ENCODE measurements at regions not wholly inside any gene's neighbourhood (a gene's known extent, or its start where the extent isn't known, plus 50 kb on each side); places are given as distances from the start of the nearest gene placed in this dataset.

DNA sequence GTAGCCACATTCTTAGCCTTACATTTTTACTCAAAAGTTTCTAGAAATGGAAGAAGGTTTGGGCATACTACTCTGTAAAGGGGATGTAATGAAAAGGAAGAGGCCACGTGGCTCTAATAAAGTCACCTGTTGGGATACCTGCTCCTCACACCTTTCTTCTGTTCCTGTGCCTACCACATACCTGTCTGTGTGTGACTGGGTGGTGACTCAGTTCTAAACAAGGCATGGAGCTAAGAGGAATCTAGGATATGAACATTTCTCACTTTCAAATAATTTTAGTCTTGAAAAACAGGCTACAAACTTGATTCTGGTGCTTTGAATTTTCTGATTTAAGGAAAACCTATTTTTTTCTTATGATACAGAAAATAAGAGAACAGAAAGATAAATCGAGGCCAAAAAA, 363.6 kb downstream of the RFPL4B start:
- Mint-ChIP-seq H3K4me3 (no peak overlapping the region), H3K27ac (no peak overlapping the region), H3K36me3 (no peaks in the 10 kb centered on the region), H3K27me3 (no peaks in the 10 kb centered on the region), H3K4me1 (ENCODE audit: unreplicated experiment) (no peaks in the 10 kb centered on the region), H3K9me3 (peaks cover 2% of the 10 kb centered on the region)
- TF ChIP-seq, protein P1, sequence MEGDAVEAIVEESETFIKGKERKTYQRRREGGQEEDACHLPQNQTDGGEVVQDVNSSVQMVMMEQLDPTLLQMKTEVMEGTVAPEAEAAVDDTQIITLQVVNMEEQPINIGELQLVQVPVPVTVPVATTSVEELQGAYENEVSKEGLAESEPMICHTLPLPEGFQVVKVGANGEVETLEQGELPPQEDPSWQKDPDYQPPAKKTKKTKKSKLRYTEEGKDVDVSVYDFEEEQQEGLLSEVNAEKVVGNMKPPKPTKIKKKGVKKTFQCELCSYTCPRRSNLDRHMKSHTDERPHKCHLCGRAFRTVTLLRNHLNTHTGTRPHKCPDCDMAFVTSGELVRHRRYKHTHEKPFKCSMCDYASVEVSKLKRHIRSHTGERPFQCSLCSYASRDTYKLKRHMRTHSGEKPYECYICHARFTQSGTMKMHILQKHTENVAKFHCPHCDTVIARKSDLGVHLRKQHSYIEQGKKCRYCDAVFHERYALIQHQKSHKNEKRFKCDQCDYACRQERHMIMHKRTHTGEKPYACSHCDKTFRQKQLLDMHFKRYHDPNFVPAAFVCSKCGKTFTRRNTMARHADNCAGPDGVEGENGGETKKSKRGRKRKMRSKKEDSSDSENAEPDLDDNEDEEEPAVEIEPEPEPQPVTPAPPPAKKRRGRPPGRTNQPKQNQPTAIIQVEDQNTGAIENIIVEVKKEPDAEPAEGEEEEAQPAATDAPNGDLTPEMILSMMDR (conservative IDR thresholded peaks at IDR 0.05) = no peak
- no peak for DNase-seq (ENCODE audit: extremely low spot score, unreplicated experiment)

- H3K27ac Mint-ChIP-seq = no peak overlapping the region
Observed at GRCh38 chr6:112713402-112713801, 366.3 kb downstream of the RFPL4B start.

GRCh38 chr6:112717401-112717800, 370.3 kb downstream of the RFPL4B start:
- no peak overlapping the region for H3K27ac Mint-ChIP-seq
- TF ChIP-seq, protein P1 (conservative IDR thresholded peaks at IDR 0.05) = no peak
- H3K4me3 Mint-ChIP-seq = no peak overlapping the region
- H3K27me3 Mint-ChIP-seq = no peaks in the 10 kb centered on the region
- no peak for DNase-seq (ENCODE audit: extremely low spot score, unreplicated experiment)
- H3K9me3 Mint-ChIP-seq = peaks cover 4% of the 10 kb centered on the region
- H3K4me1 Mint-ChIP-seq (ENCODE audit: unreplicated experiment) = no peaks in the 10 kb centered on the region
- H3K36me3 Mint-ChIP-seq = no peaks in the 10 kb centered on the region

More at GRCh38 chr6:112713402-112713801, 366.3 kb downstream of the RFPL4B start:
- peaks cover 4% of the 10 kb centered on the region for H3K9me3 Mint-ChIP-seq
- no peak for DNase-seq (ENCODE audit: extremely low spot score, unreplicated experiment)
- H3K27me3 Mint-ChIP-seq = no peaks in the 10 kb centered on the region
- no peak overlapping the region for H3K4me3 Mint-ChIP-seq
- TF ChIP-seq, protein P1 (conservative IDR thresholded peaks at IDR 0.05) = no peak
- H3K36me3 Mint-ChIP-seq = no peaks in the 10 kb centered on the region
- H3K4me1 Mint-ChIP-seq (ENCODE audit: unreplicated experiment) = no peaks in the 10 kb centered on the region

DNA sequence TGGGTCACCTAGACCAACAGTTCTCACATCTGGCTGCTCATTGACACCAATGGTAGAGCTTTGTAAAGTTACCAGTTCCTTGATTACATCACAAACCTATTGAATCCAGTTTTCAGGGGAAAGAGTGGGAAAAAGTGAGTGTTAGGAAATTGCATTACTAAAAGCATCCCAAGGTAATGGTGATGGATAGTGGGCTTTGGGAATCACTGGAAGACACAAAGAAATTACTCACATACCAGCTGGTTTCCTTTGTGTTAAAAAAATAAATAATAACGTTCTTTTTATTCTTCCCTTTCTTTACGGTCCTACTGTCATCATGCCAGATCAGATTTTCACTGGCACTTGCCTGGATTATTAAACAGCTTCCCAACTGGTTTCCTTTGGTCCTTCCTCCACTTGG, 370.7 kb downstream of the RFPL4B start:
- TF ChIP-seq, protein P1 (conservative IDR thresholded peaks at IDR 0.05) = no peak
- H3K9me3 Mint-ChIP-seq = peaks cover 4% of the 10 kb centered on the region
- H3K36me3 Mint-ChIP-seq = no peaks in the 10 kb centered on the region
- H3K27ac Mint-ChIP-seq = no peak overlapping the region
- no peaks in the 10 kb centered on the region for H3K27me3 Mint-ChIP-seq
- H3K4me1 Mint-ChIP-seq (ENCODE audit: unreplicated experiment) = no peaks in the 10 kb centered on the region
- no peak overlapping the region for H3K4me3 Mint-ChIP-seq
- no peak for DNase-seq (ENCODE audit: extremely low spot score, unreplicated experiment)

- no peak for DNase-seq (ENCODE audit: extremely low spot score, unreplicated experiment)
- H3K4me3 Mint-ChIP-seq = no peak overlapping the region
- H3K9me3 Mint-ChIP-seq = no peaks in the 10 kb centered on the region
- TF ChIP-seq, protein P1 (conservative IDR thresholded peaks at IDR 0.05) = no peak
- H3K27me3 Mint-ChIP-seq = no peaks in the 10 kb centered on the region
- no peaks in the 10 kb centered on the region for H3K36me3 Mint-ChIP-seq
- no peak overlapping the region for H3K27ac Mint-ChIP-seq
- no peaks in the 10 kb centered on the region for H3K4me1 Mint-ChIP-seq (ENCODE audit: unreplicated experiment)
Observed at GRCh38 chr6:112725541-112726085, 378.5 kb downstream of the RFPL4B start.

- TF ChIP-seq, protein P1 (conservative IDR thresholded peaks at IDR 0.05) = no peak
- H3K9me3 Mint-ChIP-seq = no peaks in the 10 kb centered on the region
- H3K4me1 Mint-ChIP-seq (ENCODE audit: unreplicated experiment) = no peaks in the 10 kb centered on the region
- DNase-seq (ENCODE audit: extremely low spot score, unreplicated experiment) = no peak
- H3K4me3 Mint-ChIP-seq = no peak overlapping the region
- H3K36me3 Mint-ChIP-seq = no peaks in the 10 kb centered on the region
- H3K27ac Mint-ChIP-seq = no peak overlapping the region
- H3K27me3 Mint-ChIP-seq = no peaks in the 10 kb centered on the region
Observed at GRCh38 chr6:112735129-112735528, 388.0 kb downstream of the RFPL4B start.
